Stimulated activated CD8-positive, alpha-beta memory T cell treated with anti-CD3 and anti-CD28 coated beads, Interleukin-4, amount 100 ng/mL, for 4 hours (primary cell): ENCODE measurements at regions not wholly inside any gene's neighbourhood (a gene's known extent, or its start where the extent isn't known, plus 50 kb on each side); places are given as distances from the start of the nearest gene placed in this dataset.

ENCODE experiments used
- DNase-seq, 2 donors: peaks; one replicate each; pipeline ENCODE4 v3.0.0-alpha.2; 2020; ENCODE audit warnings: low read depth in 2 of 2, low spot score in 1 of 2

- DNase-seq = no peak
These were observed 91.2 kb upstream of the CNOT2 start for GRCh38 chr12:70151993-70152392.

- DNase-seq = no peak
These were observed 89.1 kb upstream of the CNOT2 start for GRCh38 chr12:70154087-70154638.

GRCh38 chr12:70154960-70155589 lies 88.2 kb upstream of the CNOT2 start:
- no peak for DNase-seq

GRCh38 chr12:70157099-70157498 lies 86.1 kb upstream of the CNOT2 start:
- DNase-seq = no peak

- no peak for DNase-seq
These were observed 77.8 kb upstream of the CNOT2 start for GRCh38 chr12:70165450-70165849.

- DNase-seq = no peak
These were observed 66.9 kb upstream of the CNOT2 start for GRCh38 chr12:70176290-70176689.

- DNase-seq = no peak
These were observed 65.6 kb upstream of the CNOT2 start for GRCh38 chr12:70177631-70178030.

GRCh38 chr12:70178038-70178437 lies 65.2 kb upstream of the CNOT2 start:
- DNase-seq = no peak

- DNase-seq = no peak
These were observed 63.1 kb upstream of the CNOT2 start for GRCh38 chr12:70180130-70180529.

- DNase-seq = no peak
These were observed 57.9 kb upstream of the CNOT2 start for GRCh38 chr12:70185301-70185700.

GRCh38 chr12:70186436-70186835 lies 56.8 kb upstream of the CNOT2 start:
- DNase-seq = no peak

GRCh38 chr12:70190262-70191010 lies 52.8 kb upstream of the CNOT2 start:
- no peak for DNase-seq
